HEK293 (cell line): ENCODE measurements at regions not wholly inside any gene's neighbourhood (a gene's known extent, or its start where the extent isn't known, plus 50 kb on each side); places are given as distances from the start of the nearest gene placed in this dataset.

Source experiments
- ZBTB7A ChIP-seq: fragments of 450-650 bp; formaldehyde crosslinking; IDR thresholded peaks from 2 replicates; pipeline ENCODE4 v1.5.1; 2016; ENCODE audit warnings: low read depth, missing biosample characterization, missing genetic modification characterization
- ZEB2 ChIP-seq: fragments of 450-650 bp; formaldehyde crosslinking; IDR thresholded peaks from 2 replicates; pipeline ENCODE4 v1.5.1; 2016; ENCODE audit warnings: missing biosample characterization, missing genetic modification characterization
- ZFP69B ChIP-seq: fragments of 450-650 bp; formaldehyde crosslinking; IDR thresholded peaks from 2 replicates; pipeline ENCODE4 v1.5.1; 2016; ENCODE audit warnings: missing biosample characterization, missing genetic modification characterization
- ZNF24 ChIP-seq: fragments of 450-650 bp; formaldehyde crosslinking; IDR thresholded peaks from 2 replicates; pipeline ENCODE4 v1.5.1; 2016; ENCODE audit warnings: missing biosample characterization, missing genetic modification characterization
- ZNF292 ChIP-seq: fragments of 450-650 bp; formaldehyde crosslinking; IDR thresholded peaks from 2 replicates; pipeline ENCODE4 v1.5.1; 2016; ENCODE audit warnings: low read depth, missing biosample characterization, missing genetic modification characterization, borderline replicate concordance
- ZNF707 ChIP-seq: fragments of 450-650 bp; formaldehyde crosslinking; IDR thresholded peaks from 2 replicates; pipeline ENCODE4 v1.5.1; 2016; ENCODE audit warnings: missing biosample characterization, missing genetic modification characterization
- ZSCAN23 ChIP-seq: fragments of 450-650 bp; formaldehyde crosslinking; IDR thresholded peaks from 2 replicates; pipeline ENCODE4 v1.5.1; 2016; ENCODE audit warnings: missing biosample characterization, missing genetic modification characterization
- TF ChIP-seq, protein P1 (sequence below): fragments of 450-650 bp; formaldehyde crosslinking; IDR thresholded peaks from 2 replicates; pipeline ENCODE4 v1.5.1; 2016; ENCODE audit warnings: missing biosample characterization, missing genetic modification characterization
- TF ChIP-seq, protein P2 (sequence below): fragments of 450-650 bp; formaldehyde crosslinking; IDR thresholded peaks from 2 replicates; pipeline ENCODE4 v1.5.1; 2016; ENCODE audit warnings: missing biosample characterization, missing genetic modification characterization
- TF ChIP-seq, protein P3 (sequence below): fragments of 450-650 bp; formaldehyde crosslinking; IDR thresholded peaks from 2 replicates; pipeline ENCODE4 v1.5.1; 2016; ENCODE audit warnings: missing biosample characterization, missing genetic modification characterization

DNA sequence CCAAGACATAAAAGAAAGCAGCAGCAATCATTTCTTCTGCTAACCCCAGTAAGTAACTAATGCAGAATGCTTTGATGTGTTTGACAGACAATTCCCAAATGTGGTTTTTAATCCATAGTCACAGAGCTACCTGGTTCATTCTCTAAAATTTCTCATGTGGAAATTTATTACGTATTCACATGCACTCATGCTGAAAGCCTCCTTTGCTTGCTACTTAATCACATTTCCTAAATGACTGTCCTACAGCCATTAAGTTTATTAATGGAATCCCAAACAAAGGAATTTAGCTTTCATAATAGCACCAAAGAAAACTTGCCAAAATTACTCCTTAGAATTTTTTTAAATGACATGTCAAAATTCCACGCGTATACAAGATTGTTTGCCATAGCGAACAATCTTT lies 68.6 kb upstream of the MCHR2 start:
- TF ChIP-seq, protein P1, sequence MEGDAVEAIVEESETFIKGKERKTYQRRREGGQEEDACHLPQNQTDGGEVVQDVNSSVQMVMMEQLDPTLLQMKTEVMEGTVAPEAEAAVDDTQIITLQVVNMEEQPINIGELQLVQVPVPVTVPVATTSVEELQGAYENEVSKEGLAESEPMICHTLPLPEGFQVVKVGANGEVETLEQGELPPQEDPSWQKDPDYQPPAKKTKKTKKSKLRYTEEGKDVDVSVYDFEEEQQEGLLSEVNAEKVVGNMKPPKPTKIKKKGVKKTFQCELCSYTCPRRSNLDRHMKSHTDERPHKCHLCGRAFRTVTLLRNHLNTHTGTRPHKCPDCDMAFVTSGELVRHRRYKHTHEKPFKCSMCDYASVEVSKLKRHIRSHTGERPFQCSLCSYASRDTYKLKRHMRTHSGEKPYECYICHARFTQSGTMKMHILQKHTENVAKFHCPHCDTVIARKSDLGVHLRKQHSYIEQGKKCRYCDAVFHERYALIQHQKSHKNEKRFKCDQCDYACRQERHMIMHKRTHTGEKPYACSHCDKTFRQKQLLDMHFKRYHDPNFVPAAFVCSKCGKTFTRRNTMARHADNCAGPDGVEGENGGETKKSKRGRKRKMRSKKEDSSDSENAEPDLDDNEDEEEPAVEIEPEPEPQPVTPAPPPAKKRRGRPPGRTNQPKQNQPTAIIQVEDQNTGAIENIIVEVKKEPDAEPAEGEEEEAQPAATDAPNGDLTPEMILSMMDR (tag by site-specific recombination): no peak
- TF ChIP-seq ZFP69B (tag by site-specific recombination): no peak
- no peak for TF ChIP-seq ZNF707 (tag by site-specific recombination)
- TF ChIP-seq, protein P2, sequence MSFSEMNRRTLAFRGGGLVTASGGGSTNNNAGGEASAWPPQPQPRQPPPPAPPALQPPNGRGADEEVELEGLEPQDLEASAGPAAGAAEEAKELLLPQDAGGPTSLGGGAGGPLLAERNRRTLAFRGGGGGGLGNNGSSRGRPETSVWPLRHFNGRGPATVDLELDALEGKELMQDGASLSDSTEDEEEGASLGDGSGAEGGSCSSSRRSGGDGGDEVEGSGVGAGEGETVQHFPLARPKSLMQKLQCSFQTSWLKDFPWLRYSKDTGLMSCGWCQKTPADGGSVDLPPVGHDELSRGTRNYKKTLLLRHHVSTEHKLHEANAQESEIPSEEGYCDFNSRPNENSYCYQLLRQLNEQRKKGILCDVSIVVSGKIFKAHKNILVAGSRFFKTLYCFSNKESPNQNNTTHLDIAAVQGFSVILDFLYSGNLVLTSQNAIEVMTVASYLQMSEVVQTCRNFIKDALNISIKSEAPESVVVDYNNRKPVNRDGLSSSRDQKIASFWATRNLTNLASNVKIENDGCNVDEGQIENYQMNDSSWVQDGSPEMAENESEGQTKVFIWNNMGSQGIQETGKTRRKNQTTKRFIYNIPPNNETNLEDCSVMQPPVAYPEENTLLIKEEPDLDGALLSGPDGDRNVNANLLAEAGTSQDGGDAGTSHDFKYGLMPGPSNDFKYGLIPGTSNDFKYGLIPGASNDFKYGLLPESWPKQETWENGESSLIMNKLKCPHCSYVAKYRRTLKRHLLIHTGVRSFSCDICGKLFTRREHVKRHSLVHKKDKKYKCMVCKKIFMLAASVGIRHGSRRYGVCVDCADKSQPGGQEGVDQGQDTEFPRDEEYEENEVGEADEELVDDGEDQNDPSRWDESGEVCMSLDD: no peak
- no peak for TF ChIP-seq ZSCAN23 (tag by site-specific recombination)
- TF ChIP-seq ZBTB7A: no peak
- TF ChIP-seq, protein P3, sequence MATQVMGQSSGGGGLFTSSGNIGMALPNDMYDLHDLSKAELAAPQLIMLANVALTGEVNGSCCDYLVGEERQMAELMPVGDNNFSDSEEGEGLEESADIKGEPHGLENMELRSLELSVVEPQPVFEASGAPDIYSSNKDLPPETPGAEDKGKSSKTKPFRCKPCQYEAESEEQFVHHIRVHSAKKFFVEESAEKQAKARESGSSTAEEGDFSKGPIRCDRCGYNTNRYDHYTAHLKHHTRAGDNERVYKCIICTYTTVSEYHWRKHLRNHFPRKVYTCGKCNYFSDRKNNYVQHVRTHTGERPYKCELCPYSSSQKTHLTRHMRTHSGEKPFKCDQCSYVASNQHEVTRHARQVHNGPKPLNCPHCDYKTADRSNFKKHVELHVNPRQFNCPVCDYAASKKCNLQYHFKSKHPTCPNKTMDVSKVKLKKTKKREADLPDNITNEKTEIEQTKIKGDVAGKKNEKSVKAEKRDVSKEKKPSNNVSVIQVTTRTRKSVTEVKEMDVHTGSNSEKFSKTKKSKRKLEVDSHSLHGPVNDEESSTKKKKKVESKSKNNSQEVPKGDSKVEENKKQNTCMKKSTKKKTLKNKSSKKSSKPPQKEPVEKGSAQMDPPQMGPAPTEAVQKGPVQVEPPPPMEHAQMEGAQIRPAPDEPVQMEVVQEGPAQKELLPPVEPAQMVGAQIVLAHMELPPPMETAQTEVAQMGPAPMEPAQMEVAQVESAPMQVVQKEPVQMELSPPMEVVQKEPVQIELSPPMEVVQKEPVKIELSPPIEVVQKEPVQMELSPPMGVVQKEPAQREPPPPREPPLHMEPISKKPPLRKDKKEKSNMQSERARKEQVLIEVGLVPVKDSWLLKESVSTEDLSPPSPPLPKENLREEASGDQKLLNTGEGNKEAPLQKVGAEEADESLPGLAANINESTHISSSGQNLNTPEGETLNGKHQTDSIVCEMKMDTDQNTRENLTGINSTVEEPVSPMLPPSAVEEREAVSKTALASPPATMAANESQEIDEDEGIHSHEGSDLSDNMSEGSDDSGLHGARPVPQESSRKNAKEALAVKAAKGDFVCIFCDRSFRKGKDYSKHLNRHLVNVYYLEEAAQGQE (tag by site-specific recombination): no peak
- TF ChIP-seq ZNF24 (tag by site-specific recombination): no peak
- no peak for TF ChIP-seq ZEB2 (tag by site-specific recombination)
- no peak for TF ChIP-seq ZNF292 (tag by site-specific recombination)
